ENCODE measurements at regions not wholly inside any gene's neighbourhood (a gene's known extent, or its start where the extent isn't known, plus 50 kb on each side); places are given as distances from the start of the nearest gene placed in this dataset.

GRCh38 chr1:87739141-87739540, 410.5 kb downstream of the LMO4 start:
- Histone ChIP-seq H3K27me3 (ENCODE audit: control insufficient read depth in 1 of 2, insufficient read depth in 2 of 2, low read length in 2 of 2) (no peaks in the 10 kb centered on the region), H3K4me1 (ENCODE audit: insufficient read depth, low read length) (no peaks in the 10 kb centered on the region), H3K27ac (ENCODE audit: low read depth in 1 of 2, low read length in 2 of 2) (no peak overlapping the region), H3K9me3 (ENCODE audit: control insufficient read depth in 1 of 2, insufficient read depth in 1 of 2, low read length in 2 of 2) (no peaks in the 10 kb centered on the region), H3K36me3 (ENCODE audit: insufficient read depth, low read length) (no peaks in the 10 kb centered on the region), H3K4me3 (ENCODE audit: low read length) (no peak overlapping the region)
- Mint-ChIP-seq H3K9me3 (no peaks in the 10 kb centered on the region), H3K36me3 (ENCODE audit: low read depth) (no peaks in the 10 kb centered on the region), H3K4me3 (no peak overlapping the region), H3K4me1 (ENCODE audit: low read depth) (no peaks in the 10 kb centered on the region), H3K27ac (no peak overlapping the region), H3K27me3 (no peaks in the 10 kb centered on the region)
- no peak for TF ChIP-seq CTCF (IDR thresholded peaks at IDR 0.05)
- no peak for DNase-seq
- ChIA-PET POLR2A (no interaction called here), CTCF (no interaction called here)
- no peak for ATAC-seq (ENCODE audit: poor library complexity)
- intact Hi-C loops (cut with DNase I, micrococcal nuclease): no loop called here

DNA sequence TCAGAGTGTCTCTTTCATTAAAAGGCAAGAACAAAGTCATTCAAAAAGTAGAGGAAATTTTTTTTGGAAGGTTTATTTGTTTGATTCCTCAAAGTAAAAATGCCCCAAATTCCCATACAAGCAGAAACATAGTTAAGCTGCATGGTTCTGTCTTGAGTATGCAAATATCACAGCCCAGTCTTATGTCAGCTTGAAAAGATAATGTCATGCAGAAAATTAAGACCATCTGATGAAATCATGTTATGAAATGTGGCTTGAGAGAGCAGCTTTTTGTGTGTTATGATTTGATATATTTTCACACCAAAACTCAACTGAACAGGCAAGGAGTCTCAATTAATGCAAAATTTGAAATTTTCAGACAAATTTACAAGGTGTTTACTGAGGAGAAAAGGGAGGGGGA, 411.0 kb downstream of the LMO4 start:
- ATAC-seq (ENCODE audit: poor library complexity): no peak
- Histone ChIP-seq H3K27me3 (ENCODE audit: control insufficient read depth in 1 of 2, insufficient read depth in 2 of 2, low read length in 2 of 2) (no peaks in the 10 kb centered on the region), H3K9me3 (ENCODE audit: control insufficient read depth in 1 of 2, insufficient read depth in 1 of 2, low read length in 2 of 2) (no peaks in the 10 kb centered on the region), H3K4me1 (ENCODE audit: insufficient read depth, low read length) (no peaks in the 10 kb centered on the region), H3K27ac (ENCODE audit: low read depth in 1 of 2, low read length in 2 of 2) (no peak overlapping the region), H3K4me3 (ENCODE audit: low read length) (no peak overlapping the region), H3K36me3 (ENCODE audit: insufficient read depth, low read length) (no peaks in the 10 kb centered on the region)
- no peak for TF ChIP-seq CTCF (IDR thresholded peaks at IDR 0.05)
- POLR2A ChIA-PET: no interaction called here
- no peak for DNase-seq
- H3K27me3 Mint-ChIP-seq: no peaks in the 10 kb centered on the region
- no peak overlapping the region for H3K27ac Mint-ChIP-seq
- no peak overlapping the region for H3K4me3 Mint-ChIP-seq
- H3K9me3 Mint-ChIP-seq: no peaks in the 10 kb centered on the region
- H3K4me1 Mint-ChIP-seq (ENCODE audit: low read depth): no peaks in the 10 kb centered on the region
- CTCF ChIA-PET: no interaction called here
- intact Hi-C loops (cut with DNase I, micrococcal nuclease): no loop called here
- H3K36me3 Mint-ChIP-seq (ENCODE audit: low read depth): no peaks in the 10 kb centered on the region

DNA sequence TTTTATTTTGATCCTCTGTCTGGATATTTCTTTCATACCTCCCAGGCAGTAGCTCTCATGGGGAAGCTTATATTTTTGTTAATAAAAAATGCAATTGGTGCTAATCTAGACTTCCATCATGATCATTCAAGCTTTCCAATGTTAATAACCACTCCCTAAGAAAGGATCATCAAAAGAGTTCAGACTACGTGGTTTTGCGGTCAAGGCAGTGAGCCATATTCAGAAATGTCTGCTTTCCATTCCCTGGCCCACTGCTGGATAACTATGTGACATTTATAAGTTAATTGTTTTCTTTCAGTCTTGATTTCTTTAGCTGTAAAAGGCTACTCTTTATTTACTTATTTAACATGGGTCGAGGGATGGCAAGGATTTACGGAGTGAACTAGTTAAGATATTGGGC, 414.6 kb downstream of the LMO4 start:
- Histone ChIP-seq H3K36me3 (ENCODE audit: insufficient read depth, low read length) (no peaks in the 10 kb centered on the region), H3K4me1 (ENCODE audit: insufficient read depth, low read length) (no peaks in the 10 kb centered on the region), H3K4me3 (ENCODE audit: low read length) (no peak overlapping the region), H3K9me3 (ENCODE audit: control insufficient read depth in 1 of 2, insufficient read depth in 1 of 2, low read length in 2 of 2) (no peaks in the 10 kb centered on the region), H3K27me3 (ENCODE audit: control insufficient read depth in 1 of 2, insufficient read depth in 2 of 2, low read length in 2 of 2) (no peaks in the 10 kb centered on the region), H3K27ac (ENCODE audit: low read depth in 1 of 2, low read length in 2 of 2) (no peak overlapping the region)
- DNase-seq (no peak), ATAC-seq (ENCODE audit: poor library complexity) (no peak)
- no peak for TF ChIP-seq CTCF (IDR thresholded peaks at IDR 0.05)
- Mint-ChIP-seq H3K9me3 (no peaks in the 10 kb centered on the region), H3K27ac (no peak overlapping the region), H3K4me1 (ENCODE audit: low read depth) (no peaks in the 10 kb centered on the region), H3K36me3 (ENCODE audit: low read depth) (no peaks in the 10 kb centered on the region), H3K27me3 (no peaks in the 10 kb centered on the region), H3K4me3 (no peak overlapping the region)
- CTCF ChIA-PET: interaction anchor here (0.7 kb wide), 1 partner anchor 14 kb away, joined by 3 read pairs; no protein-coding TSS in a partner anchor
- POLR2A ChIA-PET: no interaction called here
- intact Hi-C loops (cut with DNase I, micrococcal nuclease): no loop called here

Data from CD4-positive, alpha-beta T cell (primary cell).